ENCODE measurements at regions not wholly inside any gene's neighbourhood (a gene's known extent, or its start where the extent isn't known, plus 50 kb on each side); places are given as distances from the start of the nearest gene placed in this dataset.

GRCh38 chr2:4255491-4255890 lies 552.1 kb downstream of the DCDC2C start:
- no peak for TF ChIP-seq EZH2 (IDR thresholded peaks at IDR 0.05; ENCODE audit: borderline replicate concordance, control insufficient read depth, low read depth, low read length)
- no peak for TF ChIP-seq EED (IDR thresholded peaks at IDR 0.05; ENCODE audit: low read depth)
- no peak for TF ChIP-seq KDM1A (IDR thresholded peaks at IDR 0.05; ENCODE audit: borderline replicate concordance)
- TF ChIP-seq ASH2L (IDR thresholded peaks at IDR 0.05; ENCODE audit: borderline replicate concordance, low read depth) = no peak
- no peak for TF ChIP-seq SRF (IDR thresholded peaks at IDR 0.05; ENCODE audit: low read depth in 2 of 2, low read length in 2 of 2)
- TF ChIP-seq NR2C2 (IDR thresholded peaks at IDR 0.05; ENCODE audit: borderline replicate concordance, control insufficient read depth, insufficient read length, low read depth) = no peak
- no peak for TF ChIP-seq POLR2A (IDR thresholded peaks at IDR 0.05; ENCODE audit: low read depth, low read length)

Measured in GM12878 (cell line).